Gastroesophageal sphincter (tissue), 3 donors: ENCODE measurements at regions not wholly inside any gene's neighbourhood (a gene's known extent, or its start where the extent isn't known, plus 50 kb on each side); places are given as distances from the start of the nearest gene placed in this dataset.

ENCODE experiments used
- CTCF ChIP-seq, 4 experiments: fragments of 200-600 bp in 2 of 4; fragments of 450-650 bp in 2 of 4; sonication (generic) in 1 of 4; IDR thresholded peaks; one replicate each; pipeline ENCODE4 v1.5.1; 2017 to 2019; ENCODE audit warnings: antibody characterized with exemption in 4 of 4, mild to moderate bottlenecking in 2 of 4, moderate library complexity in 2 of 4
- EP300 ChIP-seq: sonication (generic); formaldehyde crosslinking; IDR thresholded peaks from one replicate; pipeline ENCODE4 v1.6.1; 2017; ENCODE audit warnings: antibody characterized with exemption, mild to moderate bottlenecking
- POLR2A ChIP-seq, 2 donors: fragments of 450-650 bp; IDR thresholded peaks; one replicate each; pipeline ENCODE4 v1.6.1; 2017; ENCODE audit warnings: antibody characterized with exemption in 2 of 2, mild to moderate bottlenecking in 2 of 2, moderate library complexity in 1 of 2
- POLR2AphosphoS5 ChIP-seq: sonication (generic); formaldehyde crosslinking; IDR thresholded peaks from one replicate; pipeline ENCODE4 v1.6.1; 2017; ENCODE audit warnings: antibody characterized with exemption

- TF ChIP-seq CTCF (IDR thresholded peaks at IDR 0.05) (no peak), POLR2AphosphoS5 (no peak), POLR2A (IDR thresholded peaks at IDR 0.05) (no peak), EP300 (no peak)
Observed at GRCh38 chr5:166270712-166271111, 2020.7 kb upstream of the WWC1 start.
